SK-N-SH (cell line): ENCODE measurements at regions not wholly inside any gene's neighbourhood (a gene's known extent, or its start where the extent isn't known, plus 50 kb on each side); places are given as distances from the start of the nearest gene placed in this dataset.

Experiments used
- CTCF ChIA-PET: fragments of 300-600, 350-600 bp; formaldehyde crosslinking; extraction: SDS; loops from one replicate; lab custom pipeline; 2021; lab: Yijun Ruan, JAX
- POLR2A ChIA-PET: fragments of 350-600 bp; sonication (Branson Sonifier 250); formaldehyde crosslinking; extraction: SDS; loops from one replicate; lab custom pipeline; 2020; ENCODE audit warnings: antibody characterized with exemption, inconsistent platforms; lab: Yijun Ruan, JAX
- DNase-seq: peaks from one replicate; pipeline ENCODE4 v3.0.0; 2012
- H2AFZ ChIP-seq: fragments of 200-600 bp; sonication (generic); 2 replicates; pipeline ENCODE4 v1.8.1; 2016; ENCODE audit warnings: antibody characterized with exemption, mild to moderate bottlenecking, low read depth
- H3F3A ChIP-seq: fragments of 200-600 bp; sonication (generic); replicated peaks from 2 replicates; pipeline ENCODE3; 2016; ENCODE audit warnings: antibody characterized with exemption, mild to moderate bottlenecking; ENCODE audit not compliant: insufficient read depth
- H3K27ac ChIP-seq, 2 experiments: fragments of 200-500 bp in 1 of 2; fragments of 200-600 bp in 1 of 2; sonication (Bioruptor generic) in 1 of 2; sonication (generic), shearing (Covaris generic) in 1 of 2; 2 replicates each; pipeline versions ENCODE4 v1.5.1 to v1.6.1; 2014 to 2016; ENCODE audit warnings: low read depth in 2 of 2, inconsistent platforms in 1 of 2, low read length in 1 of 2, mild to moderate bottlenecking in 1 of 2, mixed read lengths in 1 of 2
- H3K27me3 ChIP-seq: fragments of 200-600 bp; sonication (generic), shearing (Covaris generic); 2 replicates; pipeline ENCODE4 v1.6.1; 2016; ENCODE audit warnings: mixed run types; ENCODE audit not compliant: insufficient read depth
- H3K36me3 ChIP-seq, 2 experiments: fragments of 200-500 bp in 1 of 2; fragments of 200-600 bp in 1 of 2; sonication (Bioruptor generic) in 1 of 2; sonication (generic) in 1 of 2; replicated peaks in 1 of 2; 2 replicates each; pipeline versions ENCODE3 to v1.5.1; 2014 to 2016; ENCODE audit warnings: low read length in 1 of 2, mild to moderate bottlenecking in 1 of 2; ENCODE audit not compliant: insufficient read depth in 2 of 2, control insufficient read depth in 1 of 2
- H3K4me1 ChIP-seq, 2 experiments: fragments of 200-500 bp in 1 of 2; fragments of 200-600 bp in 1 of 2; sonication (Bioruptor generic) in 1 of 2; sonication (generic), shearing (Covaris generic) in 1 of 2; 2 replicates each; pipeline versions ENCODE4 v1.5.1 to v1.6.1; 2014 to 2016; ENCODE audit warnings: low read depth in 1 of 2, low read length in 1 of 2, mixed run types in 1 of 2; ENCODE audit not compliant: insufficient read depth in 2 of 2, control insufficient read depth in 1 of 2
- H3K4me2 ChIP-seq: fragments of 200-600 bp; sonication (generic), shearing (Covaris generic); 2 replicates; pipeline ENCODE4 v1.6.1; 2017; ENCODE audit warnings: mixed run types
- H3K4me3 ChIP-seq, 2 experiments: fragments of 200-500 bp in 1 of 2; fragments of 200-600 bp in 1 of 2; sonication (Bioruptor generic) in 1 of 2; sonication (generic), shearing (Covaris generic) in 1 of 2; 2 replicates each; pipeline versions ENCODE4 v1.5.1 to v1.8.1; 2014 to 2016; ENCODE audit warnings: low read depth in 2 of 2, inconsistent platforms in 1 of 2, low read length in 1 of 2, mild to moderate bottlenecking in 1 of 2, mixed read lengths in 1 of 2, moderate library complexity in 1 of 2
- H3K79me2 ChIP-seq: fragments of 200-600 bp; sonication (generic); 2 replicates; pipeline ENCODE4 v1.8.1; 2017; ENCODE audit warnings: mild to moderate bottlenecking; ENCODE audit not compliant: insufficient read depth
- H3K9ac ChIP-seq: fragments of 200-600 bp; sonication (generic); 2 replicates; pipeline ENCODE4 v1.6.1; 2017; ENCODE audit warnings: mixed run types
- H3K9me2 ChIP-seq: fragments of 200-600 bp; sonication (generic); 2 replicates; pipeline ENCODE4 v1.6.1; 2017; ENCODE audit warnings: mixed run types
- H3K9me3 ChIP-seq: fragments of 200-600 bp; sonication (generic); 2 replicates; pipeline ENCODE4 v1.6.1; 2017; ENCODE audit warnings: mixed run types, mild to moderate bottlenecking, moderate library complexity
- H4K20me1 ChIP-seq: fragments of 200-600 bp; sonication (generic); 2 replicates; pipeline ENCODE4 v1.6.1; 2017; ENCODE audit warnings: mild to moderate bottlenecking, mixed run types; ENCODE audit not compliant: insufficient read depth
- EP300 ChIP-seq, 2 experiments: IDR thresholded peaks; 2 replicates each; pipeline versions ENCODE4 v1.4.0 to v1.6.1; 2012; ENCODE audit warnings: borderline replicate concordance in 1 of 2, low read depth in 1 of 2, low read length in 1 of 2
- EZH2phosphoT487 ChIP-seq: fragments of 200-600 bp; sonication (generic); IDR thresholded peaks from 2 replicates; pipeline ENCODE4 v1.6.1; 2017; ENCODE audit warnings: low read depth, mixed run types, mild to moderate bottlenecking, antibody characterized with exemption, moderate library complexity, borderline replicate concordance
- FOSL2 ChIP-seq: IDR thresholded peaks from 2 replicates; pipeline ENCODE4 v1.4.0; 2012; ENCODE audit warnings: low read depth, mild to moderate bottlenecking, moderate library complexity, borderline replicate concordance
- FOXM1 ChIP-seq: IDR thresholded peaks from 2 replicates; pipeline ENCODE4 v1.4.0; 2012; ENCODE audit warnings: low read depth, mild to moderate bottlenecking
- GABPA ChIP-seq: IDR thresholded peaks from 2 replicates; pipeline ENCODE4 v1.4.0; 2012; ENCODE audit warnings: low read depth, mild to moderate bottlenecking
- GATA2 ChIP-seq: sonication (generic); formaldehyde crosslinking; IDR thresholded peaks from 2 replicates; pipeline ENCODE4 v1.5.0; 2020; ENCODE audit warnings: mild to moderate bottlenecking, missing genetic modification reagents
- JUND ChIP-seq: IDR thresholded peaks from 2 replicates; pipeline ENCODE4 v1.4.0; 2012
- MAX ChIP-seq: IDR thresholded peaks from 2 replicates; pipeline ENCODE4 v1.4.0; 2012; ENCODE audit warnings: low read depth
- MXI1 ChIP-seq: IDR thresholded peaks from 2 replicates; pipeline ENCODE4 v1.6.1; 2012; ENCODE audit warnings: mild to moderate bottlenecking, low read depth, low read length, improper control_type of control experiment
- NFIC ChIP-seq: IDR thresholded peaks from 2 replicates; pipeline ENCODE4 v1.4.0; 2012; ENCODE audit warnings: borderline replicate concordance
- NRF1 ChIP-seq: IDR thresholded peaks from 2 replicates; pipeline ENCODE4 v1.6.1; 2012; ENCODE audit warnings: low read depth, mild to moderate bottlenecking, low read length
- PBX3 ChIP-seq: IDR thresholded peaks from 2 replicates; pipeline ENCODE4; 2012
- POLR2AphosphoS5 ChIP-seq: IDR thresholded peaks from 2 replicates; pipeline ENCODE4 v1.6.1; 2012; ENCODE audit warnings: low read depth, low read length
- RXRA ChIP-seq: IDR thresholded peaks from 2 replicates; pipeline ENCODE4 v1.4.0; 2012; ENCODE audit warnings: low read depth, mild to moderate bottlenecking, borderline replicate concordance
- TCF12 ChIP-seq: IDR thresholded peaks from 2 replicates; pipeline ENCODE4 v1.4.0; 2012
- USF1 ChIP-seq: IDR thresholded peaks from 2 replicates; pipeline ENCODE4 v1.4.0; 2012; ENCODE audit warnings: low read depth, borderline replicate concordance
- USF2 ChIP-seq: fragments of 150-350 bp; IDR thresholded peaks from 2 replicates; pipeline ENCODE4 v1.6.1; 2017; ENCODE audit warnings: antibody characterized with exemption, low read length, low read depth, borderline replicate concordance
- YY1 ChIP-seq: IDR thresholded peaks from 2 replicates; pipeline ENCODE4 v1.4.0; 2012; ENCODE audit warnings: low read depth, mild to moderate bottlenecking
- WGBS: methylation state at CpG from one replicate; pipeline ENCODE4 v1.1.6; 2017; ENCODE audit warnings: low lambda C conversion rate; 5-methylcytosine and 5-hydroxymethylcytosine counted together

- Histone ChIP-seq H2AFZ (no peak overlapping the region), H3K27ac (no peak overlapping the region), H3F3A (no peaks in the 10 kb centered on the region), H3K9ac (no peak overlapping the region), H4K20me1 (no peaks in the 10 kb centered on the region), H3K27me3 (peaks cover 12% of the 10 kb centered on the region), H3K4me2 (no peak overlapping the region), H3K4me3 (no peak overlapping the region), H3K36me3 (no peaks in the 10 kb centered on the region), H3K4me1 (no peaks in the 10 kb centered on the region), H3K9me3 (no peaks in the 10 kb centered on the region), H3K9me2 (no peaks in the 10 kb centered on the region; the same call in 1 of the 2 replicates), H3K79me2 (no peaks in the 10 kb centered on the region)
- DNase-seq = no peak
- ChIA-PET CTCF (no interaction called here), POLR2A (no interaction called here)
- 8% methylated on average over 2 of the region's 2 CpGs for WGBS
- no peak for TF ChIP-seq TCF12
- TF ChIP-seq POLR2AphosphoS5 = no peak
- TF ChIP-seq NFIC = no peak
- TF ChIP-seq GABPA = no peak
- TF ChIP-seq USF1 = no peak
- no peak for TF ChIP-seq MXI1
- TF ChIP-seq FOSL2 = no peak
- no peak for TF ChIP-seq EZH2phosphoT487
Observed at GRCh38 chr5:88495810-88496209, 227.2 kb upstream of the TMEM161B start.

- H3K27me3 ChIP-seq = peaks cover under 1% of the 10 kb centered on the region; the same call in 1 of the 2 replicates
- no peaks in the 10 kb centered on the region for H3K4me1 ChIP-seq
- no peak overlapping the region for H3K4me3 ChIP-seq
- no peaks in the 10 kb centered on the region for H3K9me2 ChIP-seq
- 14% methylated on average over 4 of the region's 4 CpGs for WGBS
- H3K4me2 ChIP-seq = no peak overlapping the region
- no peaks in the 10 kb centered on the region for H3F3A ChIP-seq
- POLR2A ChIA-PET = no interaction called here
- H4K20me1 ChIP-seq = no peaks in the 10 kb centered on the region
- H3K79me2 ChIP-seq = no peaks in the 10 kb centered on the region
- H3K36me3 ChIP-seq = no peaks in the 10 kb centered on the region
- no peak overlapping the region for H3K27ac ChIP-seq
- no peak overlapping the region for H3K9ac ChIP-seq
- CTCF ChIA-PET = no interaction called here
- no peak overlapping the region for H2AFZ ChIP-seq
- TF ChIP-seq TCF12 (no peak), FOXM1 (no peak), USF1 (no peak), POLR2AphosphoS5 (no peak), NRF1 (no peak), YY1 (no peak), PBX3 (no peak), USF2 (no peak), RXRA (no peak), EP300 (IDR thresholded peaks at IDR 0.05; ENCODE audit: borderline replicate concordance in 1 of 2, low read depth in 1 of 2, low read length in 1 of 2) (no peak), GATA2 (CRISPR knock-in tag) (no peak), EZH2phosphoT487 (no peak), MAX (no peak), FOSL2 (no peak), JUND (no peak)
- TF ChIP-seq, all 33 proteins: peak for 0
- no peaks in the 10 kb centered on the region for H3K9me3 ChIP-seq
- no peak for DNase-seq
Observed at GRCh38 chr5:88490874-88491273, 222.2 kb upstream of the TMEM161B start.
